ENCODE measurements at regions not wholly inside any gene's neighbourhood (a gene's known extent, or its start where the extent isn't known, plus 50 kb on each side); places are given as distances from the start of the nearest gene placed in this dataset.

- 86 to 88% methylated on average over 3 of the region's 3 CpGs for WGBS, 2 donors
- no peak for TF ChIP-seq POLR2A (IDR thresholded peaks at IDR 0.05)
- TF ChIP-seq CTCF (IDR thresholded peaks at IDR 0.05): no peak
- no peaks in the 10 kb centered on the region for H3K36me3 ChIP-seq (ENCODE audit: low read depth, missing control alignments)
- H3K9me3 ChIP-seq: no peaks in the 10 kb centered on the region
- H3K4me1 ChIP-seq: no peaks in the 10 kb centered on the region
- H3K27me3 ChIP-seq: no peaks in the 10 kb centered on the region
- H3K4me3 ChIP-seq: no peak overlapping the region
- DNase-seq: no peak
- no peak overlapping the region for H3K27ac ChIP-seq
- intact Hi-C loops (cut with DNase I; ENCODE audit: low total_unique reads): no loop called here
Measured at GRCh38 chr6:40948570-40948969, 90.5 kb downstream of the UNC5CL start.

- no peak overlapping the region for H3K4me3 ChIP-seq
- intact Hi-C loops (cut with DNase I; ENCODE audit: low total_unique reads): no loop called here
- H3K9me3 ChIP-seq: no peaks in the 10 kb centered on the region
- no peak overlapping the region for H3K27ac ChIP-seq
- H3K4me1 ChIP-seq: no peaks in the 10 kb centered on the region
- no peaks in the 10 kb centered on the region for H3K27me3 ChIP-seq
- H3K36me3 ChIP-seq (ENCODE audit: low read depth, missing control alignments): no peaks in the 10 kb centered on the region
- DNase-seq: no peak
- 91 to 95% methylated on average over 2 of the region's 2 CpGs for WGBS, 2 donors
- TF ChIP-seq POLR2A (IDR thresholded peaks at IDR 0.05) (no peak), CTCF (IDR thresholded peaks at IDR 0.05) (no peak)
Measured at GRCh38 chr6:40947876-40948526, 91.0 kb downstream of the UNC5CL start.

GRCh38 chr6:40946738-40947301 is 92.2 kb downstream of the UNC5CL start:
- no peak for TF ChIP-seq CTCF (IDR thresholded peaks at IDR 0.05)
- TF ChIP-seq POLR2A (IDR thresholded peaks at IDR 0.05): no peak
- DNase-seq: no peak
- H3K36me3 ChIP-seq (ENCODE audit: low read depth, missing control alignments): no peaks in the 10 kb centered on the region
- no peaks in the 10 kb centered on the region for H3K27me3 ChIP-seq
- WGBS, 2 donors: 100% methylated on average over 1 of the region's 1 CpG
- H3K4me1 ChIP-seq: no peaks in the 10 kb centered on the region
- intact Hi-C loops (cut with DNase I; ENCODE audit: low total_unique reads): no loop called here
- H3K4me3 ChIP-seq: no peak overlapping the region
- no peaks in the 10 kb centered on the region for H3K9me3 ChIP-seq
- H3K27ac ChIP-seq: no peak overlapping the region

GRCh38 chr6:40937491-40937890 is 101.5 kb downstream of the UNC5CL start:
- no peaks in the 10 kb centered on the region for H3K27me3 ChIP-seq
- H3K27ac ChIP-seq: no peak overlapping the region
- no peaks in the 10 kb centered on the region for H3K4me1 ChIP-seq
- no peak for DNase-seq
- 48 to 51% methylated on average over 2 of the region's 2 CpGs for WGBS, 2 donors
- no peak overlapping the region for H3K4me3 ChIP-seq
- no peaks in the 10 kb centered on the region for H3K36me3 ChIP-seq (ENCODE audit: low read depth, missing control alignments)
- intact Hi-C loops (cut with DNase I; ENCODE audit: low total_unique reads): no loop called here
- TF ChIP-seq CTCF (IDR thresholded peaks at IDR 0.05): no peak
- TF ChIP-seq POLR2A (IDR thresholded peaks at IDR 0.05): no peak
- no peaks in the 10 kb centered on the region for H3K9me3 ChIP-seq

GRCh38 chr6:40936818-40937251 is 102.2 kb downstream of the UNC5CL start:
- no peak overlapping the region for H3K4me3 ChIP-seq
- H3K4me1 ChIP-seq: no peaks in the 10 kb centered on the region
- intact Hi-C loops (cut with DNase I; ENCODE audit: low total_unique reads): no loop called here
- TF ChIP-seq CTCF (IDR thresholded peaks at IDR 0.05) (no peak), POLR2A (IDR thresholded peaks at IDR 0.05) (no peak)
- no peak overlapping the region for H3K27ac ChIP-seq
- no peak for DNase-seq
- no peaks in the 10 kb centered on the region for H3K9me3 ChIP-seq
- no peaks in the 10 kb centered on the region for H3K36me3 ChIP-seq (ENCODE audit: low read depth, missing control alignments)
- WGBS, 2 donors: 75% methylated on average over 3 of the region's 3 CpGs
- H3K27me3 ChIP-seq: no peaks in the 10 kb centered on the region

All from testis (tissue), 2 donors.